Cardiac fibroblast (primary cell): ENCODE measurements at regions not wholly inside any gene's neighbourhood (a gene's known extent, or its start where the extent isn't known, plus 50 kb on each side); places are given as distances from the start of the nearest gene placed in this dataset.
A peak's percentile ranks its signal among the peaks of the same experiment; 100 is the strongest.

Experiments used
- DNase-seq, 2 donors: peaks; one replicate each; pipeline versions ENCODE4 v3.0.0 to v3.0.0-alpha.2; 2010; ENCODE audit warnings: low read depth in 2 of 2
- H3K4me3 ChIP-seq, 2 donors: replicated peaks in 1 of 2; 1 replicate in 1 of 2; 2 replicates in 1 of 2; pipeline ENCODE4 v1.5.1; 2011; ENCODE audit warnings: low read depth in 2 of 2, low read length in 2 of 2, mild to moderate bottlenecking in 2 of 2, moderate library complexity in 1 of 2
- TF ChIP-seq, protein P1 (sequence below): IDR thresholded peaks from one replicate; pipeline ENCODE4 v1.5.1; 2011; ENCODE audit warnings: low read depth, mild to moderate bottlenecking, low read length, inconsistent platforms

DNA sequence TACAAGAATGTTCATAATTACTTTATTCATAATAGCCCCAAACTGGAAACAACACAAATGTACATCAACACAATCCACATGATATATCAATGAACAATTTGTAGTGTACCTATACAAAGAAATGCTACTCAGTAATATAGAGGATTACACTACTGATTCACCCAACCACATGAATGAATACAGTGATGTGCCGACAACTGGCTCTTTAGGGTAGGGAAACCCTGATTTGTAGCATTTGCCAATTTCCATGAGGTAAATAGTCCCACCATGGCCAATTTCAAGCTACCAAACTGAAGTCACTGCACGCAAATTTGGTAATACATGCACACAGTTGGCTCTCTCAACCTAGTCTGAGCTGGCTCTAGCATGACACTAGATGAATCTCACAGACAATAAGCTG, 190.4 kb upstream of the KRR1 start:
- H3K4me3 ChIP-seq: no peak overlapping the region
- TF ChIP-seq, protein P1, sequence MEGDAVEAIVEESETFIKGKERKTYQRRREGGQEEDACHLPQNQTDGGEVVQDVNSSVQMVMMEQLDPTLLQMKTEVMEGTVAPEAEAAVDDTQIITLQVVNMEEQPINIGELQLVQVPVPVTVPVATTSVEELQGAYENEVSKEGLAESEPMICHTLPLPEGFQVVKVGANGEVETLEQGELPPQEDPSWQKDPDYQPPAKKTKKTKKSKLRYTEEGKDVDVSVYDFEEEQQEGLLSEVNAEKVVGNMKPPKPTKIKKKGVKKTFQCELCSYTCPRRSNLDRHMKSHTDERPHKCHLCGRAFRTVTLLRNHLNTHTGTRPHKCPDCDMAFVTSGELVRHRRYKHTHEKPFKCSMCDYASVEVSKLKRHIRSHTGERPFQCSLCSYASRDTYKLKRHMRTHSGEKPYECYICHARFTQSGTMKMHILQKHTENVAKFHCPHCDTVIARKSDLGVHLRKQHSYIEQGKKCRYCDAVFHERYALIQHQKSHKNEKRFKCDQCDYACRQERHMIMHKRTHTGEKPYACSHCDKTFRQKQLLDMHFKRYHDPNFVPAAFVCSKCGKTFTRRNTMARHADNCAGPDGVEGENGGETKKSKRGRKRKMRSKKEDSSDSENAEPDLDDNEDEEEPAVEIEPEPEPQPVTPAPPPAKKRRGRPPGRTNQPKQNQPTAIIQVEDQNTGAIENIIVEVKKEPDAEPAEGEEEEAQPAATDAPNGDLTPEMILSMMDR: no peak
- DNase-seq: no peak

DNA sequence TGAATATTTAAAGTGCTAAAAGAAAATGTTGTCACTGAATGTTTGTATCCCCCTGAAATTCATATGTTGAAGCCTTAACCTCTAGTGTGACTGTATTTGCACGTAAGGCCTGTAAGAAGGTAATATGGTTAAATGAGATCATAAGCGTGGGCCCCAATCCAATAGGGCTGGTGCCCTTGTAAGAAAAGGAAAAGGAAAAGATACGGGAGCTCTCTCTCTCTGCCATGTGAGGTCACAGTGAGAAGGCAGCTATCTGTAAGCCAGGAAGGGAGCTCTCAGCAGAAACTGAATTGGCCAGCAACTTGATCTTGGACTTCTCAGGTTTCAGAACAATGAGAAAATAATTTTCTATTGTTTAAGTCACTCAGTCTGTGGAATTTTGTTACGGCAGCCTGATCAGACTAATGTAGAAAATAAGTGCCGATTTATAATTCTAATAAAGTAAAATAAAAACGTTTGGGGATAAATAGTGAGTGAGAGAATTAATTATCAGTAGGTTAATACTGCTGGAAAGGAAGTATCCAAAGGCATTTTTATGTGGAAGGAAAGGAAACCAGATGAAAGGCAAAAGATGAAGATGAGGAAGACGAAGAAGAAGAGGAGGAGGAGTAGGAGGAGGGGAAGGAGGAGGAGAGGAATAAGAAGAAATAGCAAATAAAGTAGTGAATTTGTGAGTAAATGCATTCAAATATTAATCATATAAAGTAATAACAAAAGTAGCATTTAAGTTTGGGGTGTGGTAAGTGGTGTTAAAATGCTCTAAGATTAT, 188.5 kb upstream of the KRR1 start:
- TF ChIP-seq, protein P1: no peak
- no peak overlapping the region for H3K4me3 ChIP-seq
- peak; percentile 85 to 89 for DNase-seq

DNA sequence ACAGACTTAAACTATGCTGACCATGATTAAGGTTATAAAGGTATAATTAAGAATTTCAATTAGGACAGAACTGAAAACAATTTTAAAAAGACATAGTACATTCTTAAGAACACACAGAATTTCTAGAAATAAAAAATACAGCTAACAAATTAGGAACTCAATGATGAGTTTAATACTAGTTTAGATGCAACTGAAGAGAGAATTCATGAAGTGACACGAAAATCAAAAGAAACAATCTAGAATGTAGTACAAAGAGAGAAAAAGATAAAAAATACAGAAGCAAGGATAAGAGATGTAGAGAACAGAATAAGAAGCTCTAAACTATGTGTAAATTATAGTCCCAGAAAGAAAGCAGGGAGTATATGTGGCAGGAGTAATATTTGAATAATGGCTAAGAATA, 187.8 kb upstream of the KRR1 start:
- no peak overlapping the region for H3K4me3 ChIP-seq
- no peak for DNase-seq
- TF ChIP-seq, protein P1: no peak

DNA sequence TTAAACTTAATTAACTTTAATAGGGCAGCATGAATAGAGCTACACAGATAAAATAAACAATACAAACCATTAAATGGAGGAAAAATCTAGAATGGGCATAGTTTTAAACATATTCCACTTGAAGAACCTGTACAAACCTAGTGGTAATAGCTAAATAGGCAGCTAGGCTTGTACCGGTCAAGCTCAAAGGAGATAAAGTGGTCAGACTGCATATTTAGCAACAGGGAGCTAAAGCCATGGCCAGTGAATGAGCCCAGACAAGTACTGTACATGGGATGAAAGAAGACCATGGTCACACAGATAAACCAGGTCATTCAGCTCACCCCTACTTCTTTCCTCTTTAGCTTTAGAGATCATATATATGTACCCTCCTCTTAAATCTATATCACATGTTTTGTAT, 186.6 kb upstream of the KRR1 start:
- TF ChIP-seq, protein P1: no peak
- no peak for DNase-seq
- H3K4me3 ChIP-seq: no peak overlapping the region

DNA sequence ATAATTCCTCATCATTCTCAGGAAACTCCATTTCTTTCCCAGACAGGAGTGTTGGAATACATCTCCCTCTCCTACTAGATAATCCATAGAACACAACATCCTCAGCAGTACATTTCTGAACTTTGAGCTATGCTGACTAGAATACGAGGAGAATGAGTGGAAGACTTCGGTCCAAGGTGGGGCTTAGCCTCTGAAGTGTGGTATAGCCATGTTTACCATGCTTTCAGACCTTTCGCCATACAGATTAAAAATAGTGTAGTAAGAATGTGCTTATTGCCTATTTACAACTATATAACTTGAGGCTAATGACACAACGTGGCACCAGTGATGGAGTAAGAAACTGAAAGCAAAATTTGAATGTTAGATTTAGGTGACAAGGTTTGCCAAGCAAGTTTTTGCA, 184.5 kb upstream of the KRR1 start:
- DNase-seq: no peak
- no peak overlapping the region for H3K4me3 ChIP-seq
- TF ChIP-seq, protein P1: no peak

DNA sequence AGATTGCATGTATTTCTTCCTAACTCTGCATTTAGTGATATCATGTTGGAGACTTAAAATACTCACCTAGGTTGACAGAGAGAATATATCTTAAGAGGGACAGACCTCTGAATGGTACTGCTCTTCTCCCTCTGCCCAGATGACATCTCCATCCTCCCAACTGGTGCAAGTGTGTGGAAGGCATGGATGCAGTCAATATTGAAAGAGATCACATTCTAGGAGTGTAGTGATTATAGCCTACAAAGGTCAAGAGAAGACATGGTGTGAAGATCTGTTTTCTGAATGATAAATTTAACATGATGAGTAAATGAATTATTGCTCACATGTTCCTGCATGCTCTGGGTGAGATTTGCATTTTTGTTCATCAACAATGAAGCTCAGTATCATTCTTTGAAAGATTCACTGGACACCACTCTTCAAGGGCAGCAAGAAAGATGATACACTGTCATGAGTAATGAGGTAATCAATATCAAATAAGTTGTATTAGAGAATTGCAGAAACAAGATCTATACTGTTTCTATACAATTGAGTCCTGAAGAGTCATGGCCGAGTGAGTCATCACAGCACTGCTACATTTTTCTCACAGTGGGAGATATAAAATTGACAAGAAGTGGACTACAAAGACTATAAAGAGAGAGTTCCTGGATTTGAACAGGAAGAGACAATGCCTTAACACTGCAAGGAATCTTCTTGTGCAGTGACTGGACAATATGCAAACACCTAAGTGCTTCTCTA, 183.3 kb upstream of the KRR1 start:
- peak in 1 of 2 donors; percentile 20 for DNase-seq
- no peak overlapping the region for H3K4me3 ChIP-seq
- TF ChIP-seq, protein P1: no peak
